Uterus (tissue), 3 donors: ENCODE measurements at regions not wholly inside any gene's neighbourhood (a gene's known extent, or its start where the extent isn't known, plus 50 kb on each side); places are given as distances from the start of the nearest gene placed in this dataset.
"Not testable (repeated sequence)": the region's sequence is repeated elsewhere in the genome, so short reads cannot be mapped to it uniquely, and the experiment has no call there.

Experiments
- DNase-seq, 2 donors: peaks; one replicate each; pipeline ENCODE4 v3.0.0-alpha.2; 2019 to 2020
- H3K27ac ChIP-seq, 2 donors: fragments of 200-600 bp; sonication (generic); 1 replicate in 1 of 2; 2 replicates in 1 of 2; pipeline ENCODE4 v1.5.1; 2016 to 2018
- H3K27me3 ChIP-seq, 2 donors: fragments of 200-600 bp; sonication (generic); one replicate each; pipeline ENCODE4 v1.5.1; 2018 to 2019; ENCODE audit warnings: control low read depth in 1 of 2
- H3K36me3 ChIP-seq, 2 donors: fragments of 200-600 bp; sonication (generic); one replicate each; pipeline ENCODE4 v1.5.1; 2019; ENCODE audit warnings: control low read depth in 1 of 2
- H3K4me1 ChIP-seq, 2 donors: fragments of 200-600 bp; sonication (generic); one replicate each; pipeline ENCODE4 v1.5.1; 2018 to 2019; ENCODE audit warnings: control low read depth in 1 of 2
- H3K4me3 ChIP-seq, 2 donors: fragments of 200-600 bp; sonication (generic); 1 replicate in 1 of 2; 2 replicates in 1 of 2; pipeline ENCODE4 v1.5.1; 2018 to 2019; ENCODE audit warnings: mild to moderate bottlenecking in 1 of 2
- H3K9me3 ChIP-seq, 2 donors: fragments of 200-600 bp; sonication (generic); one replicate each; pipeline ENCODE4 v1.5.1; 2019; ENCODE audit warnings: control low read depth in 1 of 2
- POLR2A ChIP-seq, 2 donors: fragments of 450-650 bp; IDR thresholded peaks; one replicate each; pipeline ENCODE4 v1.6.1; 2016; ENCODE audit warnings: antibody characterized with exemption in 2 of 2, mild to moderate bottlenecking in 1 of 2, moderate library complexity in 1 of 2
- intact Hi-C: fragments of 100-400 bp; cut with DNase I; formaldehyde crosslinking; loops from one replicate; pipeline ENCODE4 v1.15.1; 2023; ENCODE audit warnings: low total_unique reads
- TF ChIP-seq, protein P1 (sequence below), 4 experiments: fragments of 200-600 bp in 2 of 4; fragments of 450-650 bp in 2 of 4; sonication (generic) in 2 of 4; IDR thresholded peaks; one replicate each; pipeline ENCODE4 v1.5.1; 2016 to 2019; ENCODE audit warnings: antibody characterized with exemption in 4 of 4, mild to moderate bottlenecking in 2 of 4, moderate library complexity in 1 of 4
- donor health status: DM: yes; HTN: yes; CAD: no.

DNA sequence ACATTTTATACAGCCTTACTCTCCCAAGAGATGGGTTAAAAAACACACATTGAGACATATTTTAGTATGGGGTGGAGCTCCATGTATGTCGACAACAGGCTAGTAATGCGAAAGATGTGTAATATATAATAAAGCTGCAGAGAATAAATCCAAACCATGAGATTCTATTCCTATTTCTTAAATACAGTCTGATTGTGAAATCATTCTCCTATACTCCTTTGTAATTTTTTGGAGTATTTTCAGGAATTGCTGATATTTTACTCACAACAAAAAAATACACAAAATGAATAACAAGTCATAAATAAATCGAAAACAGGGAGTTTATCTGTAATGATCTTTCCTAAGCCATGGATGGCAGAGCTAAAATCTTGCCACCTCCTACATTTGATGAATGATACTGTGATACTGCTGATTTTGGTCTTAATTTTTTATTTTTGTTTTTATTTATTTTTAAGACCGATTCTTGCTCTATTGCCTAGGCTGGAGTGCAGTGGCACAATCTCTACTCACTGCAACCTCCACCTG lies 173.5 kb upstream of the KLF6 start:
- intact Hi-C loops, result no loop called here
- H3K27me3 ChIP-seq, result no peaks in the 10 kb centered on the region
- no peak for DNase-seq
- H3K36me3 ChIP-seq, result no peaks in the 10 kb centered on the region
- no peak overlapping the region for H3K27ac ChIP-seq
- H3K4me1 ChIP-seq, result no peaks in the 10 kb centered on the region
- TF ChIP-seq, protein P1, sequence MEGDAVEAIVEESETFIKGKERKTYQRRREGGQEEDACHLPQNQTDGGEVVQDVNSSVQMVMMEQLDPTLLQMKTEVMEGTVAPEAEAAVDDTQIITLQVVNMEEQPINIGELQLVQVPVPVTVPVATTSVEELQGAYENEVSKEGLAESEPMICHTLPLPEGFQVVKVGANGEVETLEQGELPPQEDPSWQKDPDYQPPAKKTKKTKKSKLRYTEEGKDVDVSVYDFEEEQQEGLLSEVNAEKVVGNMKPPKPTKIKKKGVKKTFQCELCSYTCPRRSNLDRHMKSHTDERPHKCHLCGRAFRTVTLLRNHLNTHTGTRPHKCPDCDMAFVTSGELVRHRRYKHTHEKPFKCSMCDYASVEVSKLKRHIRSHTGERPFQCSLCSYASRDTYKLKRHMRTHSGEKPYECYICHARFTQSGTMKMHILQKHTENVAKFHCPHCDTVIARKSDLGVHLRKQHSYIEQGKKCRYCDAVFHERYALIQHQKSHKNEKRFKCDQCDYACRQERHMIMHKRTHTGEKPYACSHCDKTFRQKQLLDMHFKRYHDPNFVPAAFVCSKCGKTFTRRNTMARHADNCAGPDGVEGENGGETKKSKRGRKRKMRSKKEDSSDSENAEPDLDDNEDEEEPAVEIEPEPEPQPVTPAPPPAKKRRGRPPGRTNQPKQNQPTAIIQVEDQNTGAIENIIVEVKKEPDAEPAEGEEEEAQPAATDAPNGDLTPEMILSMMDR (IDR thresholded peaks at IDR 0.05), result no peak
- no peak for TF ChIP-seq POLR2A (IDR thresholded peaks at IDR 0.05)
- no peaks in the 10 kb centered on the region for H3K9me3 ChIP-seq
- no peak overlapping the region for H3K4me3 ChIP-seq

DNA sequence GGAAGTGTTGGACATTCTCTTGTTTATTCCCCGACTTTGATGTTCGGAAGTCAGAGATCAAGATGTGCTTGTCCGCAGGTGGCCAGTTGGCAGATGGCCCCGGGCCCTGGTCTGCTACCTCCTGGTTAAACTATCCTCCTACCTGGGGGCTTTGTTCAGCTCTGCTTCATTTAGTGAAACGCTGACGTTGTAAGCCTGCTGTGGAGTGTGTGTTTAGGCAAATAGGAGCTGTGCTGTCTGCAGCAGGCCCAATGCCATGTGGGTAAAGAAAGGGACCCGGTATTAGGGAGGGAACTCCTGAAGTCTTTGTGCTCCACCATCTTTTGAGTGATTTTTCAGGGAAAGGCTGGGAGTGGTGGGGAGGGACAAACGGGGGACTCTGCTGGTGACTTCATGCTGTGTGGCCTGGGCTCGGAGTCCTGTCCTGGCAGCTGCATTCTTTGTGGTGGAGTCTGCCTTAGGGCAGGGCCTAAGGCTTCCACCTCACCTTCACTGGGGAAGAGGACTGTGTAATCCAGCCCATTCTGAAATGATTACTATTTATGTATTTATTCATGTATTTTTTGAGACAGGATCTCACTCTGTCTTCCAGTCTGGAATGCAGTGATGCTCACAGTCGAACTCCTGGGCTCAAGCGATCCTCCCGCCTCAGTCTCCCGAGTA lies 171.1 kb upstream of the KLF6 start:
- no peaks in the 10 kb centered on the region for H3K9me3 ChIP-seq
- intact Hi-C loops, result no loop called here
- no peaks in the 10 kb centered on the region for H3K36me3 ChIP-seq

DNA sequence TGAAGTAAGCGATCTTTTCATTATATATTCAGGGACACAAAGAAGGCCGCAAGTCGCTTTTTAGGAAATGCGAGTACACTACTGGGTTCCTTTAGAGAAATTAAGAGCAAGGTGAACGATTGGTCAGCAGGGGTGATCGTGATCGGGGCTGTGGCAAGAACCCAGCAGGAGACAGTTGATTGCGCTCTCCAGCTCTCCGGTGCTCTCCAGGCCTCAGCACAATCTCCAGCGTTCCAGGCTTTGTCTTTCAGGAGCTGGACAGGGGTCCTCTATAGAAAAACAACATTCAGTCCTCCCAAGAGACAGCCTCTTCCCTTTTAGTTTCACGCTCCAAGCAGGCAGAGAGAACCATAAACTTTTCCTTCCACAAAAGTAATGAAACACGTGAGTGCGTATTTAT lies 170.5 kb upstream of the KLF6 start:
- Histone ChIP-seq H3K4me1 (no peaks in the 10 kb centered on the region), H3K27ac (no peak overlapping the region), H3K36me3 (no peaks in the 10 kb centered on the region), H3K27me3 (no peaks in the 10 kb centered on the region), H3K9me3 (no peaks in the 10 kb centered on the region), H3K4me3 (no peak overlapping the region)
- no peak for TF ChIP-seq POLR2A (IDR thresholded peaks at IDR 0.05)
- TF ChIP-seq, protein P1 (IDR thresholded peaks at IDR 0.05), result no peak
- intact Hi-C loops, result no loop called here
- no peak for DNase-seq

More for the DNA sequence above, 171.1 kb upstream of the KLF6 start:
- TF ChIP-seq, protein P1 (IDR thresholded peaks at IDR 0.05), result no peak
- no peak for TF ChIP-seq POLR2A (IDR thresholded peaks at IDR 0.05)
- no peak overlapping the region for H3K27ac ChIP-seq
- H3K4me3 ChIP-seq, result no peak overlapping the region
- no peaks in the 10 kb centered on the region for H3K4me1 ChIP-seq
- DNase-seq, result no peak
- no peaks in the 10 kb centered on the region for H3K27me3 ChIP-seq

DNA sequence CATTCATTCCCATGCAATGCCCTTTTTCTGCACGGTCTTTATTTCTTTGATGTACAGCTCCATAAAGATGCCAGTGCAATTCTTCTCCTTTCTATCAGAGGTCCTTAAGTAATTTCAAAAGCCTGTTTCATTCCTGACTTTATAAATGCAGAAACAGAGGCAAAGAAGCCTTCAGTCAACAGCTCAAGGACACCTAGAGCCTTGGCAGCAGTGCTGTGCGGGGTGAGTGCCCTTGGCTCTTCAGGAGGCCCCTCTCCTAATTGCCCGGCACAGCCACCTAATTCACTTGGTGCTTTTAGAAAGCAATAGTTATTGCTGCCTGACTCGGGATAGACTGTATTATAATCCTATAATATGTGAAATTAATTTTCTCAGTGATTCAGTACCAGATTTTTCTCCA lies 169.6 kb upstream of the KLF6 start:
- TF ChIP-seq POLR2A (IDR thresholded peaks at IDR 0.05), result no peak
- TF ChIP-seq, protein P1 (IDR thresholded peaks at IDR 0.05), result no peak
- no peak for DNase-seq
- H3K27me3 ChIP-seq, result no peaks in the 10 kb centered on the region
- H3K27ac ChIP-seq, result no peak overlapping the region
- no peak overlapping the region for H3K4me3 ChIP-seq
- no peaks in the 10 kb centered on the region for H3K9me3 ChIP-seq
- no peaks in the 10 kb centered on the region for H3K36me3 ChIP-seq
- intact Hi-C loops, result no loop called here
- H3K4me1 ChIP-seq, result no peaks in the 10 kb centered on the region

DNA sequence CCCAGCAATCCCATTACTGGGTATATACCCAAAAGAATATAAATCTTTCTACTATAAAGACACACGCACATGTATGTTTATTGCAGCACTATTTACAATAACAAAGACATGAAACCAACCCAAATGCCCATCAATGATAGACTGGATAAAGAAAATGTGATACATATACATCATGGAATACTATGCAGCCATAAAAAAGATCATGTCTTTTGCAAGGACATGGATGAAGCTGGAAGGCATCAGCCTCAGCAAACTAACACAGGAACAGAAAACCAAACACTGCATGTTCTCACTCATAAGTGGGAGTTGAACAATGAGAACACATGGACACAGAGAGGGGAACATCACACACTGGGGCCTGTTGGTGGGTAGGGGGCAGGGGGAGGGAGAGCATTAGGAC lies 169.0 kb upstream of the KLF6 start:
- H3K4me3 ChIP-seq, intact Hi-C loops, H3K4me1 ChIP-seq, DNase-seq, H3K27ac ChIP-seq, H3K9me3 ChIP-seq, H3K36me3 ChIP-seq, H3K27me3 ChIP-seq: not testable (repeated sequence)
